ENCODE measurements at regions not wholly inside any gene's neighbourhood (a gene's known extent, or its start where the extent isn't known, plus 50 kb on each side); places are given as distances from the start of the nearest gene placed in this dataset.

DNA sequence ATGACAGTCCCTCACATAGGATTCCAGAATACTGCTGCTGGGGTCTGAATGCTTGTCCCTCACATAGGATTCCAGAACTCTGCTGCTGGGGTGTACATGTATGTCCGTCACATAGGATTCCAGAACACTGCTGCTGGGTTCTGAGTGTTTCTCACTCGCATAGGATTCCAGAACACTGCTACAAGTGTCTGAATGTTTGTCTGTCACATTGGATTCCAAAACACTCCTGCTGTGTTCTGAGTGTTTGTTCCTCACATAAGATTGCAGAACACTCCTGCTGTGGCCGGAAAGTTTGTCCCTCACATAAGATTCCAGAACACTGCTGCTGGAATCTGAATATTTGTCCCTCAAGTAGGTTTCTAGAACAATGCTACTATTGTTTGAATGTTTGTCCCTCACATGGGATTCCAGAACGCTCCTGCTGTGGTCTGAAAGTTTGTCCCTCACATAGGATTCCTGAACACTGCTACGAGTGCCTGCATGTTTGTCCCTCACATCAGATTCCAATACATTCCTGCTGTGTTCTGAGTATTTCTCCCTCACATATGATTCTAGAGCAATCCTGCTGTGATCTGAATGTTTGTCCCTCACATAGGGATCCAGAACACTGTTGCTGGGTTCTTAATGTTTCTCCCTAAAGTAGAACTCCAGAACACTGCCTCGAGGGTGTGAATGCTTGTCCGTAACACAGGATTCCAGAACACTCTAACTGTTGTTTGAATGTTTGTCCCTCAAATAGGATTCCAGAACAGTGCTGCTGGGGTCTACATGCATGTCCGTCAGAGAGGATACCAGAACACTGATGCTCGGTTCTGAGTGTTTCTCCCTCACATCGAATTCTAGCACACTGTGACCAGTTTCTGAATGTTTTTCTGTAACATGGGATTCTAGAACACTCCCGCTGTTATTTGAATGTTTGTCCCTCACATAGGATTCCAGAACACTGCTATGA, 200.4 kb downstream of the FOXD4L6 start:
- Mint-ChIP-seq H3K36me3 (no peaks in the 10 kb centered on the region), H3K27ac (no peak overlapping the region), H3K4me1 (no peaks in the 10 kb centered on the region), H3K9me3 (peaks cover 31 to 89% (median 74%) of the 10 kb centered on the region in 7 donors), H3K4me3 (no peak overlapping the region), H3K27me3 (ENCODE audit: low read depth in 3 of 3) (no peaks in the 10 kb centered on the region)
- Histone ChIP-seq H3K4me3 (replicated peaks in 1 of 3; ENCODE audit: low read depth in 2 of 3, low read length in 3 of 3) (no peak overlapping the region), H3K9me3 (replicated peaks in 1 of 2; ENCODE audit: control insufficient read depth in 1 of 2, insufficient read depth in 1 of 2, low read length in 2 of 2) (peaks cover 43 to 86% of the 10 kb centered on the region in 2 donors), H3K36me3 (replicated peaks in 1 of 2; ENCODE audit: control insufficient read depth in 1 of 2, insufficient read depth in 2 of 2, low read length in 2 of 2) (no peaks in the 10 kb centered on the region), H3K27ac (ENCODE audit: low read depth in 1 of 2, low read length in 2 of 2) (no peak overlapping the region), H3K79me2 (ENCODE audit: insufficient read depth, low read length) (no peaks in the 10 kb centered on the region), H3K27me3 (ENCODE audit: control insufficient read depth in 2 of 2, insufficient read depth in 2 of 2, low read length in 2 of 2) (no peaks in the 10 kb centered on the region), H3K4me2 (replicated peaks; ENCODE audit: extremely low read depth, low read length, poor library complexity, severe bottlenecking) (no peak overlapping the region), H2AFZ (ENCODE audit: insufficient read depth, low read depth, low read length, poor library complexity, severe bottlenecking) (no peak overlapping the region), H3K9ac (ENCODE audit: insufficient read depth, low read length, poor library complexity, severe bottlenecking) (no peak overlapping the region), H4K20me1 (ENCODE audit: insufficient read depth, low read length) (no peaks in the 10 kb centered on the region), H3K4me1 (ENCODE audit: control insufficient read depth in 1 of 2, insufficient read depth in 2 of 2, low read length in 2 of 2) (no peaks in the 10 kb centered on the region)
- TF ChIP-seq, protein P1, sequence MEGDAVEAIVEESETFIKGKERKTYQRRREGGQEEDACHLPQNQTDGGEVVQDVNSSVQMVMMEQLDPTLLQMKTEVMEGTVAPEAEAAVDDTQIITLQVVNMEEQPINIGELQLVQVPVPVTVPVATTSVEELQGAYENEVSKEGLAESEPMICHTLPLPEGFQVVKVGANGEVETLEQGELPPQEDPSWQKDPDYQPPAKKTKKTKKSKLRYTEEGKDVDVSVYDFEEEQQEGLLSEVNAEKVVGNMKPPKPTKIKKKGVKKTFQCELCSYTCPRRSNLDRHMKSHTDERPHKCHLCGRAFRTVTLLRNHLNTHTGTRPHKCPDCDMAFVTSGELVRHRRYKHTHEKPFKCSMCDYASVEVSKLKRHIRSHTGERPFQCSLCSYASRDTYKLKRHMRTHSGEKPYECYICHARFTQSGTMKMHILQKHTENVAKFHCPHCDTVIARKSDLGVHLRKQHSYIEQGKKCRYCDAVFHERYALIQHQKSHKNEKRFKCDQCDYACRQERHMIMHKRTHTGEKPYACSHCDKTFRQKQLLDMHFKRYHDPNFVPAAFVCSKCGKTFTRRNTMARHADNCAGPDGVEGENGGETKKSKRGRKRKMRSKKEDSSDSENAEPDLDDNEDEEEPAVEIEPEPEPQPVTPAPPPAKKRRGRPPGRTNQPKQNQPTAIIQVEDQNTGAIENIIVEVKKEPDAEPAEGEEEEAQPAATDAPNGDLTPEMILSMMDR (IDR thresholded peaks at IDR 0.05), result no peak
- no peak for DNase-seq
- intact Hi-C loops (cut with micrococcal nuclease), result no loop called here
- WGBS (ENCODE audit: insufficient coverage), result 76% methylated on average over 11 of the region's 11 CpGs

DNA sequence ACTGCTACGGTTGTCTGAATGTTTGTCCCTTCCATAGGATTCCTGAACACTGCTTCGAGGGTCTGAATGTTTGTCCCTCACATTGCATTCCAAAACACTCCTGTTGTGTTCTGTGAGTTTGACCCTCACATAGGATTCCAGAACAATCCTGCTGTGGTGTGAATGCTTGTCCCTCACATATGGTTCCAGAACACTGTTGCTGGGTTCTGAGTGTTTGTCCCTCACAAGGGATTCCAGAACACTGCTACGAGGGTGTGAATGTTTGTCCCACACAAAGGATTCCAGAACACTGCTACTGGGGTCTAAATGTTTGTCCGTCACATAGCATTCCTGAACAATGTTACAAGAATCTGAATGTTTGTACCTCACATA, 201.2 kb downstream of the FOXD4L6 start:
- H2AFZ ChIP-seq (ENCODE audit: insufficient read depth, low read depth, low read length, poor library complexity, severe bottlenecking), result no peak overlapping the region
- TF ChIP-seq, protein P1 (IDR thresholded peaks at IDR 0.05), result no peak
- H3K4me1 ChIP-seq (ENCODE audit: control insufficient read depth in 1 of 2, insufficient read depth in 2 of 2, low read length in 2 of 2), result no peaks in the 10 kb centered on the region
- Mint-ChIP-seq H3K27ac (no peak overlapping the region), H3K27me3 (ENCODE audit: low read depth in 3 of 3) (no peaks in the 10 kb centered on the region), H3K4me3 (no peak overlapping the region), H3K9me3 (peaks cover 31 to 89% (median 70%) of the 10 kb centered on the region in 7 donors), H3K36me3 (no peaks in the 10 kb centered on the region), H3K4me1 (no peaks in the 10 kb centered on the region)
- no peak for DNase-seq
- no peaks in the 10 kb centered on the region for H3K27me3 ChIP-seq (ENCODE audit: control insufficient read depth in 2 of 2, insufficient read depth in 2 of 2, low read length in 2 of 2)
- intact Hi-C loops (cut with micrococcal nuclease), result no loop called here
- H3K36me3 ChIP-seq (replicated peaks in 1 of 2; ENCODE audit: control insufficient read depth in 1 of 2, insufficient read depth in 2 of 2, low read length in 2 of 2), result no peaks in the 10 kb centered on the region
- H3K27ac ChIP-seq (ENCODE audit: low read depth in 1 of 2, low read length in 2 of 2), result no peak overlapping the region
- peaks cover 40 to 92% of the 10 kb centered on the region in 2 donors for H3K9me3 ChIP-seq (replicated peaks in 1 of 2; ENCODE audit: control insufficient read depth in 1 of 2, insufficient read depth in 1 of 2, low read length in 2 of 2)
- WGBS (ENCODE audit: insufficient coverage), result 82% methylated on average over 4 of the region's 4 CpGs
- no peak overlapping the region for H3K9ac ChIP-seq (ENCODE audit: insufficient read depth, low read length, poor library complexity, severe bottlenecking)
- H3K4me3 ChIP-seq (replicated peaks in 1 of 3; ENCODE audit: low read depth in 2 of 3, low read length in 3 of 3), result no peak overlapping the region
- H3K79me2 ChIP-seq (ENCODE audit: insufficient read depth, low read length), result no peaks in the 10 kb centered on the region
- no peaks in the 10 kb centered on the region for H4K20me1 ChIP-seq (ENCODE audit: insufficient read depth, low read length)
- H3K4me2 ChIP-seq (replicated peaks; ENCODE audit: extremely low read depth, low read length, poor library complexity, severe bottlenecking), result no peak overlapping the region
